Keratinocyte (primary cell): ENCODE measurements at regions not wholly inside any gene's neighbourhood (a gene's known extent, or its start where the extent isn't known, plus 50 kb on each side); places are given as distances from the start of the nearest gene placed in this dataset.

Experiments used
- DNase-seq: peaks from one replicate; pipeline ENCODE4 v3.0.0-alpha.2; 2011; ENCODE audit warnings: low read depth, missing footprints, low spot score
- FAIRE-seq: peaks from 2 replicates; lab custom pipeline; 2011; peaks lifted over from hg19 to GRCh38; lab: Jason Lieb, UNC
- H2AFZ ChIP-seq: 2 replicates; pipeline ENCODE4 v1.6.0; 2012; ENCODE audit warnings: low read length, control low read depth, inconsistent platforms; ENCODE audit not compliant: control insufficient read depth
- H3K27ac ChIP-seq: 2 replicates; pipeline ENCODE4 v1.5.1; 2011; ENCODE audit warnings: low read length; ENCODE audit not compliant: control insufficient read depth, insufficient read depth
- H3K27me3 ChIP-seq: 3 replicates; pipeline ENCODE4 v1.6.0; 2011; ENCODE audit warnings: low read length; ENCODE audit not compliant: control insufficient read depth, insufficient read depth; ENCODE audit errors: extremely low read depth
- H3K36me3 ChIP-seq, 2 experiments: 2 replicates in 1 of 2; 3 replicates in 1 of 2; pipeline ENCODE4 v1.5.1; 2011; ENCODE audit warnings: low read length in 2 of 2, mild to moderate bottlenecking in 1 of 2; ENCODE audit not compliant: control insufficient read depth in 2 of 2, insufficient read depth in 2 of 2; ENCODE audit errors: extremely low read depth in 1 of 2
- H3K4me1 ChIP-seq: 3 replicates; pipeline ENCODE4 v1.5.1; 2011; ENCODE audit warnings: low read length; ENCODE audit not compliant: control insufficient read depth, insufficient read depth; ENCODE audit errors: extremely low read depth
- H3K4me2 ChIP-seq: 3 replicates; pipeline ENCODE4 v1.6.0; 2011; ENCODE audit warnings: low read depth, low read length; ENCODE audit not compliant: control insufficient read depth, insufficient read depth; ENCODE audit errors: extremely low read depth
- H3K4me3 ChIP-seq, 3 experiments: fragments of 200-600 bp in 1 of 3; sonication (generic) in 1 of 3; 2 replicates in 2 of 3; 3 replicates in 1 of 3; pipeline ENCODE4 v1.5.1; 2011 to 2016; ENCODE audit warnings: low read length in 3 of 3, mild to moderate bottlenecking in 3 of 3, control low read depth in 2 of 3, inconsistent platforms in 1 of 3, low read depth in 1 of 3, mixed read lengths in 1 of 3, mixed run types in 1 of 3, moderate library complexity in 1 of 3; ENCODE audit not compliant: control insufficient read depth in 2 of 3, insufficient read depth in 2 of 3; ENCODE audit errors: extremely low read depth in 1 of 3
- H3K79me2 ChIP-seq: 2 replicates; pipeline ENCODE4 v1.6.0; 2012; ENCODE audit warnings: low read length; ENCODE audit not compliant: control insufficient read depth, insufficient read depth
- H3K9ac ChIP-seq: 3 replicates; pipeline ENCODE4 v1.6.0; 2011; ENCODE audit warnings: low read length; ENCODE audit not compliant: control insufficient read depth, insufficient read depth; ENCODE audit errors: extremely low read depth
- H3K9me1 ChIP-seq: 3 replicates; pipeline ENCODE4 v1.6.0; 2011; ENCODE audit warnings: low read length; ENCODE audit not compliant: control insufficient read depth, insufficient read depth; ENCODE audit errors: extremely low read depth
- H3K9me3 ChIP-seq: 2 replicates; pipeline ENCODE4 v1.5.1; 2012; ENCODE audit warnings: low read depth, low read length; ENCODE audit not compliant: control insufficient read depth
- H4K20me1 ChIP-seq: 3 replicates; pipeline ENCODE4 v1.6.0; 2011; ENCODE audit warnings: low read length; ENCODE audit not compliant: control insufficient read depth, insufficient read depth; ENCODE audit errors: extremely low read depth
- CTCF ChIP-seq, 3 experiments: IDR thresholded peaks in 1 of 3; conservative IDR thresholded peaks in 1 of 3; optimal IDR thresholded peaks in 1 of 3; 2 replicates in 2 of 3; 3 replicates in 1 of 3; pipeline versions ENCODE3 to v1.5.1; 2011; ENCODE audit warnings: low read length in 3 of 3, mild to moderate bottlenecking in 3 of 3, moderate library complexity in 2 of 3, control low read depth in 1 of 3, inconsistent platforms in 1 of 3; ENCODE audit not compliant: insufficient read depth in 2 of 3; ENCODE audit errors: extremely low read depth in 1 of 3
- EZH2 ChIP-seq: IDR thresholded peaks from one replicate; pipeline ENCODE4 v1.6.1; 2012; ENCODE audit warnings: inconsistent platforms, mild to moderate bottlenecking, low read length, moderate library complexity
- dilution Hi-C: fragments of 300-500 bp; cut with MboI; formaldehyde crosslinking; loops from one replicate; pipeline ENCODE4 v1.7.0; 2020; ENCODE audit warnings: low sequenced_read_pairs; ENCODE audit not compliant: extremely low pct_ligation_motif_present

- TF ChIP-seq CTCF (optimal IDR thresholded peaks at IDR 0.05 in 1 of 3, IDR thresholded peaks at IDR 0.05 in 1 of 3, conservative IDR thresholded peaks at IDR 0.05 in 1 of 3; ENCODE audit: extremely low read depth in 1 of 3, insufficient read depth in 2 of 3, low read length in 3 of 3) (no peak), EZH2 (no peak)
- H3K9me3 ChIP-seq, result no peaks in the 10 kb centered on the region
- dilution Hi-C loops, result no loop called here
These were observed 122.2 kb upstream of the GC start for GRCh38 chr4:71906096-71906495.

GRCh38 chr4:71907071-71907470, 123.2 kb upstream of the GC start:
- Histone ChIP-seq H3K4me2 (no peak overlapping the region), H3K9me1 (no peaks in the 10 kb centered on the region), H3K27me3 (no peaks in the 10 kb centered on the region), H3K9me3 (no peaks in the 10 kb centered on the region), H3K79me2 (no peaks in the 10 kb centered on the region), H3K4me1 (no peaks in the 10 kb centered on the region), H2AFZ (no peak overlapping the region), H3K36me3 (no peaks in the 10 kb centered on the region), H3K4me3 (no peak overlapping the region), H4K20me1 (no peaks in the 10 kb centered on the region), H3K9ac (no peak overlapping the region), H3K27ac (no peak overlapping the region)
- dilution Hi-C loops, result no loop called here
- FAIRE-seq, result no peak
- TF ChIP-seq CTCF (optimal IDR thresholded peaks at IDR 0.05 in 1 of 3, IDR thresholded peaks at IDR 0.05 in 1 of 3, conservative IDR thresholded peaks at IDR 0.05 in 1 of 3; ENCODE audit: extremely low read depth in 1 of 3, insufficient read depth in 2 of 3, low read length in 3 of 3), result no peak
- no peak for TF ChIP-seq EZH2
- no peak for DNase-seq

More at GRCh38 chr4:71906096-71906495, 122.2 kb upstream of the GC start:
- no peak for DNase-seq
- H3K4me1 ChIP-seq, result no peaks in the 10 kb centered on the region
- H4K20me1 ChIP-seq, result no peaks in the 10 kb centered on the region
- H2AFZ ChIP-seq, result no peak overlapping the region
- no peaks in the 10 kb centered on the region for H3K79me2 ChIP-seq
- no peak overlapping the region for H3K27ac ChIP-seq
- H3K9me1 ChIP-seq, result no peaks in the 10 kb centered on the region
- H3K4me3 ChIP-seq, result no peak overlapping the region
- FAIRE-seq, result no peak
- no peak overlapping the region for H3K9ac ChIP-seq
- no peak overlapping the region for H3K4me2 ChIP-seq
- no peaks in the 10 kb centered on the region for H3K27me3 ChIP-seq
- no peaks in the 10 kb centered on the region for H3K36me3 ChIP-seq
